ENCODE measurements at regions not wholly inside any gene's neighbourhood (a gene's known extent, or its start where the extent isn't known, plus 50 kb on each side); places are given as distances from the start of the nearest gene placed in this dataset.
"Not testable (repeated sequence)": the region's sequence is repeated elsewhere in the genome, so short reads cannot be mapped to it uniquely, and the experiment has no call there.

GRCh38 chr3:8298021-8298954, 203.3 kb upstream of the LMCD1 start:
- in situ Hi-C loops (cut with MboI; ENCODE audit: low sequenced_read_pairs), result no loop called here

GRCh38 chr3:8301977-8302735, 199.5 kb upstream of the LMCD1 start:
- in situ Hi-C loops (cut with MboI; ENCODE audit: low sequenced_read_pairs), result no loop called here

- in situ Hi-C loops (cut with MboI; ENCODE audit: low sequenced_read_pairs), result no loop called here
Observed at GRCh38 chr3:8303466-8303865, 198.2 kb upstream of the LMCD1 start.

GRCh38 chr3:8305371-8305770, 196.3 kb upstream of the LMCD1 start:
- in situ Hi-C loops (cut with MboI; ENCODE audit: low sequenced_read_pairs), result no loop called here

- in situ Hi-C loops (cut with MboI; ENCODE audit: low sequenced_read_pairs), result no loop called here
Observed at GRCh38 chr3:8307545-8308110, 194.0 kb upstream of the LMCD1 start.

GRCh38 chr3:8311321-8311720, 190.3 kb upstream of the LMCD1 start:
- in situ Hi-C loops (cut with MboI; ENCODE audit: low sequenced_read_pairs), result no loop called here

- in situ Hi-C loops (cut with MboI; ENCODE audit: low sequenced_read_pairs), result no loop called here
Observed at GRCh38 chr3:8312685-8313084, 188.9 kb upstream of the LMCD1 start.

GRCh38 chr3:8313560-8314267, 187.9 kb upstream of the LMCD1 start:
- in situ Hi-C loops (cut with MboI; ENCODE audit: low sequenced_read_pairs), result no loop called here

GRCh38 chr3:8315526-8315925, 186.1 kb upstream of the LMCD1 start:
- in situ Hi-C loops (cut with MboI; ENCODE audit: low sequenced_read_pairs), result not testable (repeated sequence)

GRCh38 chr3:8317661-8318649, 183.7 kb upstream of the LMCD1 start:
- in situ Hi-C loops (cut with MboI; ENCODE audit: low sequenced_read_pairs), result no loop called here

- in situ Hi-C loops (cut with MboI; ENCODE audit: low sequenced_read_pairs), result no loop called here
Observed at GRCh38 chr3:8319935-8320634, 181.5 kb upstream of the LMCD1 start.

GRCh38 chr3:8320711-8321458, 180.7 kb upstream of the LMCD1 start:
- in situ Hi-C loops (cut with MboI; ENCODE audit: low sequenced_read_pairs), result no loop called here

GRCh38 chr3:8324747-8325146, 176.9 kb upstream of the LMCD1 start:
- in situ Hi-C loops (cut with MboI; ENCODE audit: low sequenced_read_pairs), result no loop called here

- in situ Hi-C loops (cut with MboI; ENCODE audit: low sequenced_read_pairs), result no loop called here
Observed at GRCh38 chr3:8325306-8325705, 176.3 kb upstream of the LMCD1 start.

- in situ Hi-C loops (cut with MboI; ENCODE audit: low sequenced_read_pairs), result not testable (repeated sequence)
Observed at GRCh38 chr3:8325833-8326232, 175.8 kb upstream of the LMCD1 start.

- in situ Hi-C loops (cut with MboI; ENCODE audit: low sequenced_read_pairs), result no loop called here
Observed at GRCh38 chr3:8327739-8328138, 173.9 kb upstream of the LMCD1 start.

GRCh38 chr3:8328967-8329366, 172.7 kb upstream of the LMCD1 start:
- in situ Hi-C loops (cut with MboI; ENCODE audit: low sequenced_read_pairs), result no loop called here

- in situ Hi-C loops (cut with MboI; ENCODE audit: low sequenced_read_pairs), result no loop called here
Observed at GRCh38 chr3:8329598-8329997, 172.0 kb upstream of the LMCD1 start.

GRCh38 chr3:8336456-8336855, 165.2 kb upstream of the LMCD1 start:
- in situ Hi-C loops (cut with MboI; ENCODE audit: low sequenced_read_pairs), result no loop called here

Measured in hTERT RPE-1 (cell line).